GM13977 (cell line): ENCODE measurements at regions not wholly inside any gene's neighbourhood (a gene's known extent, or its start where the extent isn't known, plus 50 kb on each side); places are given as distances from the start of the nearest gene placed in this dataset.

Experiments
- DNase-seq: peaks from one replicate; pipeline ENCODE4 v3.0.0; 2012; ENCODE audit warnings: low spot score
- CTCF ChIP-seq: IDR thresholded peaks from 2 replicates; pipeline ENCODE4 v1.5.1; 2012; ENCODE audit warnings: mild to moderate bottlenecking, control low read depth; ENCODE audit not compliant: insufficient read depth; ENCODE audit errors: extremely low read depth, missing control alignments
- in situ Hi-C: fragments of 300-500 bp; cut with MboI; formaldehyde crosslinking; loops from one replicate; pipeline ENCODE4 v1.12.0; 2022; ENCODE audit warnings: low sequenced_read_pairs, low pct_unique_long_range_greater_than_20kb, mixed read lengths, inconsistent platforms; ENCODE audit not compliant: unreplicated experiment

GRCh38 chr21:27407271-27407670 lies 440.4 kb upstream of the ADAMTS5 start:
- DNase-seq = no peak

GRCh38 chr21:27406300-27407009 lies 439.6 kb upstream of the ADAMTS5 start:
- TF ChIP-seq CTCF = no peak
- DNase-seq = no peak

More at GRCh38 chr21:27407271-27407670, 440.4 kb upstream of the ADAMTS5 start:
- TF ChIP-seq CTCF = no peak
- in situ Hi-C loops = no loop called here

GRCh38 chr21:27403011-27403410 lies 436.1 kb upstream of the ADAMTS5 start:
- DNase-seq = no peak
- TF ChIP-seq CTCF = no peak
- in situ Hi-C loops = no loop called here

More at GRCh38 chr21:27406300-27407009, 439.6 kb upstream of the ADAMTS5 start:
- in situ Hi-C loops = no loop called here

GRCh38 chr21:27400045-27400444 lies 433.2 kb upstream of the ADAMTS5 start:
- no peak for TF ChIP-seq CTCF
- in situ Hi-C loops = no loop called here
- no peak for DNase-seq

- no peak for TF ChIP-seq CTCF
- DNase-seq = no peak
- in situ Hi-C loops = no loop called here
These were observed 430.7 kb upstream of the ADAMTS5 start for GRCh38 chr21:27397578-27397977.

- in situ Hi-C loops = no loop called here
- no peak for DNase-seq
- no peak for TF ChIP-seq CTCF
These were observed 426.8 kb upstream of the ADAMTS5 start for GRCh38 chr21:27393726-27394125.
